Glutamatergic neuron (in vitro differentiated cells): ENCODE measurements at regions not wholly inside any gene's neighbourhood (a gene's known extent, or its start where the extent isn't known, plus 50 kb on each side); places are given as distances from the start of the nearest gene placed in this dataset.
"Not testable (repeated sequence)": the region's sequence is repeated elsewhere in the genome, so short reads cannot be mapped to it uniquely, and the experiment has no call there.

ENCODE experiments used
- DNase-seq: peaks from one replicate; pipeline ENCODE4 v3.0.0; 2022
- H3K27ac Mint-ChIP-seq: one replicate; pipeline ENCODE4 v1.8.0; 2020; ENCODE audit warnings: mild to moderate bottlenecking, mixed read lengths, inconsistent platforms; ENCODE audit not compliant: unreplicated experiment
- H3K27me3 Mint-ChIP-seq: one replicate; pipeline ENCODE4 v1.8.0; 2020; ENCODE audit warnings: mild to moderate bottlenecking, moderate library complexity, mixed read lengths, inconsistent platforms; ENCODE audit not compliant: unreplicated experiment
- H3K36me3 Mint-ChIP-seq: one replicate; pipeline ENCODE4 v1.8.0; 2020; ENCODE audit warnings: mild to moderate bottlenecking, mixed read lengths, inconsistent platforms; ENCODE audit not compliant: unreplicated experiment
- H3K4me1 Mint-ChIP-seq: one replicate; pipeline ENCODE4 v1.8.0; 2020; ENCODE audit warnings: mild to moderate bottlenecking, low read depth, mixed read lengths, inconsistent platforms; ENCODE audit not compliant: unreplicated experiment
- H3K4me3 Mint-ChIP-seq: one replicate; pipeline ENCODE4 v1.8.0; 2020; ENCODE audit warnings: mild to moderate bottlenecking, mixed read lengths, inconsistent platforms; ENCODE audit not compliant: unreplicated experiment
- H3K9me3 Mint-ChIP-seq: one replicate; pipeline ENCODE4 v1.8.0; 2020; ENCODE audit warnings: mild to moderate bottlenecking, moderate library complexity, mixed read lengths, inconsistent platforms; ENCODE audit not compliant: unreplicated experiment
- CTCF ChIP-seq: fragments of 200-600 bp; sonication (generic); IDR thresholded peaks from one replicate; pipeline ENCODE4 v1.5.0; 2021; ENCODE audit not compliant: partially characterized antibody, unreplicated experiment

- Mint-ChIP-seq H3K4me1 (no peaks in the 10 kb centered on the region), H3K27ac (no peak overlapping the region), H3K9me3 (peaks cover 13% of the 10 kb centered on the region), H3K36me3 (peaks cover 22% of the 10 kb centered on the region), H3K27me3 (peaks cover 3% of the 10 kb centered on the region), H3K4me3 (no peak overlapping the region)
- DNase-seq: no peak
- TF ChIP-seq CTCF: no peak
These were observed 742.6 kb downstream of the TMEM121 start for GRCh38 chr14:106269029-106269428.

DNA sequence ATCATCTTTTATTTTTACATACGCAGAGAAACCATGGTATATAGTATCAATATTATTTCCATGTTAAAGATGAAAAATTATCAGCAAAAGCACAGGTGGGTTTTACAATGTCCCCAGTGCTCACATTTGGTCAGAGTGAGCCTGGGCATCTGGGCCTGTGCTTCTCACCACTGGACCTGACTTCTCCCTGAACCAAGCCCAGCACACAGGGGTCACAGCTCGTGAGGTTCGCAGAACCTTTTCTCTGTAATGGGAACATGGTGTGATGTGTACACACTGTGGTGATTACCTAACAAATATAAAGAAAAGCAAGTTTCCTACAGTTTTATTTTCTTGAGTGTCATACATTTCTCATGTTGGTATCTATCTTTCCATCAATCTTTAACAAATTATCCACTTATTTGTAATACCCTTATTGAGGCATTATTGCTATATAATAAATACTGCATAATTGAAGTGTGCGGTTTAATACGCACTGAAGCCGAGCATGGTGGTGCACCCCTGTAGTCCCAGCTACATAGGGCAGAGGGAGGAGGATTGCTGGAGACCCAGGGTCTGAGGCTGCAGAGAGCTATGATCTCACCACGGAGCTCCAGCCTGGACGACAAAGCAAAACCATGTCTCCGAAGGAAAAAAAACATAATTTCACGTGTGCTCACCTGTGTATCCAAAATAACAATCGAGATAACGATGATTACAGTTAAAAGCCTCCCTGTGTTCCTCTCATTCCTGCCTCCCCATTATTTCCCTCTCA lies 743.2 kb downstream of the TMEM121 start:
- Mint-ChIP-seq H3K27me3 (peaks cover 3% of the 10 kb centered on the region), H3K27ac (no peak overlapping the region), H3K4me1 (no peaks in the 10 kb centered on the region), H3K36me3 (peaks cover 20% of the 10 kb centered on the region), H3K9me3 (peaks cover 11% of the 10 kb centered on the region), H3K4me3 (no peak overlapping the region)
- TF ChIP-seq CTCF: no peak
- no peak for DNase-seq

DNA sequence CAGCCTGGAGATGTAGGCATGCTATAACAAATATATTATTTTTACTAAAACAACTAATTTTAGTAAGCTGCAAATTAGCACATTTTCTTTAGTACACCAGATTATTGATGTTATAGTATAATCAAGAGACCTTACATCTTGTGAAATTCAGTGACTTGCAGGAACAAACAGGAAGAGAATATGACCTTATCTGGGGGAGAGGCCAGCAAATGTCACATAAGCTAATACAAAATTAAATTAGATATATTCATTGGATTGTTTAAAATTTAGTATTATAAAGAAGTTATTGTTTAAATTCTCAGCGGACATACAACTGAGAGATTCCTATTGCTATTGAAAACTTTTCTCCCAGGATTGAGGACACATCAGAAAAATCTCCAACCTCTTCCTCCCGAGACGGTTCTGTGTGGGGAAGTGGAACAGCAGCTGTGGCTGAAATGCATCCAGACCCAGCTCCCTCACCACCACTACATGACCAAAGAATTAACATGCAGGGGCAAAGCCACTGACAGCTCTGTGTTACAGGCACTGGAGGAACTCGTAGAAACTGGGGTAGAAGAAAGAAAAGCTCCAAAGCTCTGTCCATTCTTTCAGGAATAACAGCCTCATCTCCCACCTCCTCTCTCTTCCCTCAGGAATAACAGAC lies 744.2 kb downstream of the TMEM121 start:
- H3K4me3 Mint-ChIP-seq, H3K27ac Mint-ChIP-seq, DNase-seq, H3K27me3 Mint-ChIP-seq, H3K4me1 Mint-ChIP-seq: not testable (repeated sequence)
- H3K36me3 Mint-ChIP-seq: peaks cover 18% of the 10 kb centered on the region
- H3K9me3 Mint-ChIP-seq: peaks cover 11% of the 10 kb centered on the region

DNA sequence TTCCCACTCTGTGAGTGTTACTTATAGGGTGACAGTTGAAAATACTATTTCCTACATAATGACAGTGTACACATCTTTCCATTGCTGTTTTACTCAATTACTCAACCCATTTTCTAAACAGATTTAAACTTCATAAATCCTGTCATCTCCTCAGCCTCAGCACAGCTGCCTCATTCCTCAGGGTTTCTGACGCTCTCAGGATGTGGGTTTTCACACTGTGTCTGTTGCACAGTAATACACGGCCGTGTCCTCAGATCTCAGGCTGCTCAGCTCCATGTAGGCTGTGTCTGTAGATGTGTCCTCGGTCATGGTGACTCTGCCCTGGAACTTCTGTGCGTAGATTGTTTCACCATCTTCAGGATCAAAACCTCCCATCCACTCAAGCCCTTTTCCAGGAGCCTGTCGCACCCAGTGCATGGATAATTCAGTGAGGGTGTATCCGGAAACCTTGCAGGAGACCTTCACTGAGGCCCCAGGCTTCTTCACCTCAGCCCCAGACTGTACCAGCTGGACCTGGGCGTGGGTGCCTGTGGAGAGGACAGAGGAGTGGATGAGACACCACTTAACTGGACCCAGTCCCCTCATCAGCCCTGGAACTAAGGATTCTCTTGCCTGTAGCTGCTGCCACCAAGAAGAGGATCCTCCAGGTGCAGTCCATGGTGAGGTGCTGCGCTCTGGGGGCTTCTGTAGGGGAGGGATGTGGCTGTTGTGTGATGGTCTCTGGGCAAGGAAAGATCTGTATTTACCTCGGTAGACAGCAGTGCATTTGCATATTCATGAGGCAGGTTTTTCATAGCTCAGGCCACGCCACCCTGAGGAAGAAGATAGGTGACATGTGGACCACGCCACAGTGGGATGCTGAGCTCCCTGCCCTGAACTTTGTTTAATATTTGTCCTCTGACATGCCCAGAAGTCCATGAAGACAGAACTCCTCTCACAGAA lies 750.2 kb downstream of the TMEM121 start:
- TF ChIP-seq CTCF: no peak
- Mint-ChIP-seq H3K36me3 (peaks cover 8% of the 10 kb centered on the region), H3K27me3 (peaks cover 3% of the 10 kb centered on the region), H3K4me1 (no peaks in the 10 kb centered on the region), H3K9me3 (peaks cover 18% of the 10 kb centered on the region), H3K27ac (no peak overlapping the region), H3K4me3 (no peak overlapping the region)
- DNase-seq: no peak

- DNase-seq: no peak
- peaks cover 18% of the 10 kb centered on the region for H3K9me3 Mint-ChIP-seq
- H3K27me3 Mint-ChIP-seq: peaks cover 3% of the 10 kb centered on the region
- H3K36me3 Mint-ChIP-seq: peaks cover 8% of the 10 kb centered on the region
- TF ChIP-seq CTCF: no peak
- H3K4me1 Mint-ChIP-seq: no peaks in the 10 kb centered on the region
- H3K27ac Mint-ChIP-seq: no peak overlapping the region
- H3K4me3 Mint-ChIP-seq: no peak overlapping the region
These were observed 751.1 kb downstream of the TMEM121 start for GRCh38 chr14:106277503-106277902.
